DND-41 (cell line): ENCODE measurements at regions not wholly inside any gene's neighbourhood (a gene's known extent, or its start where the extent isn't known, plus 50 kb on each side); places are given as distances from the start of the nearest gene placed in this dataset.

ENCODE experiments used
- EZH2 ChIP-seq: IDR thresholded peaks from 3 replicates; pipeline ENCODE4 v1.6.1; 2012; ENCODE audit warnings: borderline replicate concordance, low read depth, mild to moderate bottlenecking, moderate library complexity, low read length, inconsistent platforms; ENCODE audit not compliant: severe bottlenecking
- TF ChIP-seq, protein P1 (sequence below): IDR thresholded peaks from 2 replicates; pipeline ENCODE4 v1.5.1; 2012; ENCODE audit warnings: borderline replicate concordance, low read length, moderate library complexity, mild to moderate bottlenecking; ENCODE audit not compliant: poor library complexity, severe bottlenecking; ENCODE audit errors: extremely low read depth

- TF ChIP-seq, protein P1, sequence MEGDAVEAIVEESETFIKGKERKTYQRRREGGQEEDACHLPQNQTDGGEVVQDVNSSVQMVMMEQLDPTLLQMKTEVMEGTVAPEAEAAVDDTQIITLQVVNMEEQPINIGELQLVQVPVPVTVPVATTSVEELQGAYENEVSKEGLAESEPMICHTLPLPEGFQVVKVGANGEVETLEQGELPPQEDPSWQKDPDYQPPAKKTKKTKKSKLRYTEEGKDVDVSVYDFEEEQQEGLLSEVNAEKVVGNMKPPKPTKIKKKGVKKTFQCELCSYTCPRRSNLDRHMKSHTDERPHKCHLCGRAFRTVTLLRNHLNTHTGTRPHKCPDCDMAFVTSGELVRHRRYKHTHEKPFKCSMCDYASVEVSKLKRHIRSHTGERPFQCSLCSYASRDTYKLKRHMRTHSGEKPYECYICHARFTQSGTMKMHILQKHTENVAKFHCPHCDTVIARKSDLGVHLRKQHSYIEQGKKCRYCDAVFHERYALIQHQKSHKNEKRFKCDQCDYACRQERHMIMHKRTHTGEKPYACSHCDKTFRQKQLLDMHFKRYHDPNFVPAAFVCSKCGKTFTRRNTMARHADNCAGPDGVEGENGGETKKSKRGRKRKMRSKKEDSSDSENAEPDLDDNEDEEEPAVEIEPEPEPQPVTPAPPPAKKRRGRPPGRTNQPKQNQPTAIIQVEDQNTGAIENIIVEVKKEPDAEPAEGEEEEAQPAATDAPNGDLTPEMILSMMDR: no peak
- no peak for TF ChIP-seq EZH2
Observed at GRCh38 chr3:148149556-148149955, 548.1 kb upstream of the AGTR1 start.
